WTC11 (cell line): ENCODE measurements at regions not wholly inside any gene's neighbourhood (a gene's known extent, or its start where the extent isn't known, plus 50 kb on each side); places are given as distances from the start of the nearest gene placed in this dataset.

Experiments used
- GABPB1 ChIP-seq: sonication (generic); formaldehyde crosslinking; IDR thresholded peaks from 2 replicates; pipeline ENCODE4 v1.8.1; 2023; ENCODE audit warnings: mild to moderate bottlenecking, missing genetic modification reagents
- NFYB ChIP-seq: sonication (generic); formaldehyde crosslinking; conservative IDR thresholded peaks from 2 replicates; pipeline ENCODE4 v1.8.0; 2022; ENCODE audit warnings: low read depth, missing genetic modification reagents
- SP1 ChIP-seq: sonication (generic); formaldehyde crosslinking; conservative IDR thresholded peaks from 2 replicates; pipeline ENCODE4 v1.8.1; 2022; ENCODE audit warnings: missing genetic modification reagents
- TEAD4 ChIP-seq: sonication (generic); formaldehyde crosslinking; IDR thresholded peaks from 2 replicates; pipeline ENCODE4 v1.8.0; 2022; ENCODE audit warnings: mild to moderate bottlenecking, missing genetic modification reagents
- TP53 ChIP-seq: sonication (generic); formaldehyde crosslinking; IDR thresholded peaks from 2 replicates; pipeline ENCODE4 v1.8.1; 2023; ENCODE audit warnings: mild to moderate bottlenecking, missing genetic modification reagents
- ZNF232 ChIP-seq: sonication (generic); formaldehyde crosslinking; IDR thresholded peaks from 2 replicates; pipeline ENCODE4 v1.8.0; 2022; ENCODE audit warnings: mild to moderate bottlenecking, missing genetic modification reagents
- TF ChIP-seq, protein P1 (sequence below): fragments of 200-600 bp; IDR thresholded peaks from 2 replicates; pipeline ENCODE4 v1.8.0; 2022; ENCODE audit warnings: antibody characterized with exemption
- TF ChIP-seq, protein P2 (sequence below): sonication (generic); formaldehyde crosslinking; IDR thresholded peaks from 2 replicates; pipeline ENCODE4 v1.8.0; 2023; ENCODE audit warnings: missing genetic modification reagents
- TF ChIP-seq, protein P3 (sequence below): sonication (generic); formaldehyde crosslinking; IDR thresholded peaks from 2 replicates; pipeline ENCODE4 v1.8.1; 2023; ENCODE audit warnings: mild to moderate bottlenecking, missing genetic modification reagents

DNA sequence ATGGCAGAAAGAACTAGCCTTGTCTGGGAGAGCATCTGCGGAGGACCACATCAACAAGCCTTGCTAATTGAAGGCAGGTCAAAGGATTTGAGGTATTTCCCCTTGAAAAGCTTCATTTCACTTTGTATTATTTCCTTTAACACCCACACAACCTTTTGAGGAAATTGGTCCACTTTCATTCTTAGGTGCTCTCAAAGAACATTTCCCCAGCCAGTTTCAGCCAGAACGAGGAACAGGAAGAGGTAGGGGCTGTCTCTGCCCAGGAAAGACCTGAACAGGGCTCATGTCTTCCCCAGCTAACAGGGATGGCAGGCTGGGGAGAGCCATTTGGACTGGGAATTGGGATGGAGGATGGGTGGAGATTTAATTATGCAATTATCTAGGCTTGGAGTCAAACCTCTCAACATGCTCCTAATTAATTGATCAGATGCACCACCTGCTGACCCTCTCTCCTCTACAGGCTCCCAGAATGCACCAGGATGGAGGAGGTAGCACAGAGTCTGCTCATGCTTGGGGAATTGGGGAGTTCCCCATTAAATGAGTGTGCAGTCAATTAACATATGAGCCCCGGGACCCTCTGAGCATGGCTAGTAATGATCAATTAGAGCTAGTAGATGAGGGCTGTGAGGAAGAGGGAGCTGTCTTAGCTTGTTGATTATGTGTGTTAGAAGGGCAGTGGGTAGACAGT is 84.6 kb downstream of the GP2 start:
- TF ChIP-seq, protein P1, sequence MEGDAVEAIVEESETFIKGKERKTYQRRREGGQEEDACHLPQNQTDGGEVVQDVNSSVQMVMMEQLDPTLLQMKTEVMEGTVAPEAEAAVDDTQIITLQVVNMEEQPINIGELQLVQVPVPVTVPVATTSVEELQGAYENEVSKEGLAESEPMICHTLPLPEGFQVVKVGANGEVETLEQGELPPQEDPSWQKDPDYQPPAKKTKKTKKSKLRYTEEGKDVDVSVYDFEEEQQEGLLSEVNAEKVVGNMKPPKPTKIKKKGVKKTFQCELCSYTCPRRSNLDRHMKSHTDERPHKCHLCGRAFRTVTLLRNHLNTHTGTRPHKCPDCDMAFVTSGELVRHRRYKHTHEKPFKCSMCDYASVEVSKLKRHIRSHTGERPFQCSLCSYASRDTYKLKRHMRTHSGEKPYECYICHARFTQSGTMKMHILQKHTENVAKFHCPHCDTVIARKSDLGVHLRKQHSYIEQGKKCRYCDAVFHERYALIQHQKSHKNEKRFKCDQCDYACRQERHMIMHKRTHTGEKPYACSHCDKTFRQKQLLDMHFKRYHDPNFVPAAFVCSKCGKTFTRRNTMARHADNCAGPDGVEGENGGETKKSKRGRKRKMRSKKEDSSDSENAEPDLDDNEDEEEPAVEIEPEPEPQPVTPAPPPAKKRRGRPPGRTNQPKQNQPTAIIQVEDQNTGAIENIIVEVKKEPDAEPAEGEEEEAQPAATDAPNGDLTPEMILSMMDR, result no peak
- TF ChIP-seq NFYB (CRISPR knock-in tag), result no peak
- TF ChIP-seq ZNF232 (CRISPR knock-in tag), result no peak
- no peak for TF ChIP-seq GABPB1
- TF ChIP-seq TEAD4, result no peak
- TF ChIP-seq SP1 (CRISPR knock-in tag), result no peak
- TF ChIP-seq TP53 (CRISPR knock-in tag), result no peak
- TF ChIP-seq, protein P2, sequence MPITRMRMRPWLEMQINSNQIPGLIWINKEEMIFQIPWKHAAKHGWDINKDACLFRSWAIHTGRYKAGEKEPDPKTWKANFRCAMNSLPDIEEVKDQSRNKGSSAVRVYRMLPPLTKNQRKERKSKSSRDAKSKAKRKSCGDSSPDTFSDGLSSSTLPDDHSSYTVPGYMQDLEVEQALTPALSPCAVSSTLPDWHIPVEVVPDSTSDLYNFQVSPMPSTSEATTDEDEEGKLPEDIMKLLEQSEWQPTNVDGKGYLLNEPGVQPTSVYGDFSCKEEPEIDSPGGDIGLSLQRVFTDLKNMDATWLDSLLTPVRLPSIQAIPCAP (CRISPR knock-in tag), result no peak
- TF ChIP-seq, protein P3, sequence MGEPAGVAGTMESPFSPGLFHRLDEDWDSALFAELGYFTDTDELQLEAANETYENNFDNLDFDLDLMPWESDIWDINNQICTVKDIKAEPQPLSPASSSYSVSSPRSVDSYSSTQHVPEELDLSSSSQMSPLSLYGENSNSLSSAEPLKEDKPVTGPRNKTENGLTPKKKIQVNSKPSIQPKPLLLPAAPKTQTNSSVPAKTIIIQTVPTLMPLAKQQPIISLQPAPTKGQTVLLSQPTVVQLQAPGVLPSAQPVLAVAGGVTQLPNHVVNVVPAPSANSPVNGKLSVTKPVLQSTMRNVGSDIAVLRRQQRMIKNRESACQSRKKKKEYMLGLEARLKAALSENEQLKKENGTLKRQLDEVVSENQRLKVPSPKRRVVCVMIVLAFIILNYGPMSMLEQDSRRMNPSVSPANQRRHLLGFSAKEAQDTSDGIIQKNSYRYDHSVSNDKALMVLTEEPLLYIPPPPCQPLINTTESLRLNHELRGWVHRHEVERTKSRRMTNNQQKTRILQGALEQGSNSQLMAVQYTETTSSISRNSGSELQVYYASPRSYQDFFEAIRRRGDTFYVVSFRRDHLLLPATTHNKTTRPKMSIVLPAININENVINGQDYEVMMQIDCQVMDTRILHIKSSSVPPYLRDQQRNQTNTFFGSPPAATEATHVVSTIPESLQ (CRISPR knock-in tag), result no peak
